ENCODE measurements at regions not wholly inside any gene's neighbourhood (a gene's known extent, or its start where the extent isn't known, plus 50 kb on each side); places are given as distances from the start of the nearest gene placed in this dataset.
A peak's percentile ranks its signal among the peaks of the same experiment; 100 is the strongest.

GRCh38 chr9:84393266-84393950, 52.9 kb upstream of the SLC28A3 start:
- DNase-seq (ENCODE audit: low read depth): no peak

- DNase-seq (ENCODE audit: low read depth): no peak
Measured at GRCh38 chr9:84394036-84394435, 53.5 kb upstream of the SLC28A3 start.

GRCh38 chr9:84397151-84397728, 56.7 kb upstream of the SLC28A3 start:
- peak; percentile 37 for DNase-seq (ENCODE audit: low read depth)

GRCh38 chr9:84397822-84398221, 57.3 kb upstream of the SLC28A3 start:
- DNase-seq (ENCODE audit: low read depth): peak; percentile 30

GRCh38 chr9:84402517-84402916, 62.0 kb upstream of the SLC28A3 start:
- DNase-seq (ENCODE audit: low read depth): no peak

- no peak for DNase-seq (ENCODE audit: low read depth)
Measured at GRCh38 chr9:84403288-84403687, 62.7 kb upstream of the SLC28A3 start.

GRCh38 chr9:84404095-84404686, 63.6 kb upstream of the SLC28A3 start:
- DNase-seq (ENCODE audit: low read depth): no peak

GRCh38 chr9:84405667-84406066, 65.1 kb upstream of the SLC28A3 start:
- no peak for DNase-seq (ENCODE audit: low read depth)

GRCh38 chr9:84408416-84408815, 67.9 kb upstream of the SLC28A3 start:
- DNase-seq (ENCODE audit: low read depth): no peak

- no peak for DNase-seq (ENCODE audit: low read depth)
Measured at GRCh38 chr9:84411683-84412267, 71.2 kb upstream of the SLC28A3 start.

- no peak for DNase-seq (ENCODE audit: low read depth)
Measured at GRCh38 chr9:84412654-84413053, 72.1 kb upstream of the SLC28A3 start.

GRCh38 chr9:84413301-84413700, 72.7 kb upstream of the SLC28A3 start:
- no peak for DNase-seq (ENCODE audit: low read depth)

GRCh38 chr9:84419031-84419602, 78.6 kb upstream of the SLC28A3 start:
- no peak for DNase-seq (ENCODE audit: low read depth)

GRCh38 chr9:84424931-84425330, 84.4 kb upstream of the SLC28A3 start:
- no peak for DNase-seq (ENCODE audit: low read depth)

GRCh38 chr9:84432746-84433145, 92.2 kb upstream of the SLC28A3 start:
- no peak for DNase-seq (ENCODE audit: low read depth)

GRCh38 chr9:84435902-84436301, 95.3 kb upstream of the SLC28A3 start:
- DNase-seq (ENCODE audit: low read depth): no peak

GRCh38 chr9:84436386-84437109, 96.0 kb upstream of the SLC28A3 start:
- DNase-seq (ENCODE audit: low read depth): no peak

GRCh38 chr9:84438391-84438790, 97.8 kb upstream of the SLC28A3 start:
- no peak for DNase-seq (ENCODE audit: low read depth)

GRCh38 chr9:84439250-84439649, 98.7 kb upstream of the SLC28A3 start:
- no peak for DNase-seq (ENCODE audit: low read depth)

- DNase-seq (ENCODE audit: low read depth): no peak
Measured at GRCh38 chr9:84442712-84443111, 102.2 kb upstream of the SLC28A3 start.

GRCh38 chr9:84445737-84446136, 105.2 kb upstream of the SLC28A3 start:
- DNase-seq (ENCODE audit: low read depth): no peak

GRCh38 chr9:84447305-84447704, 106.7 kb upstream of the SLC28A3 start:
- DNase-seq (ENCODE audit: low read depth): no peak

Data from GM04504 (cell line).